ENCODE measurements at regions not wholly inside any gene's neighbourhood (a gene's known extent, or its start where the extent isn't known, plus 50 kb on each side); places are given as distances from the start of the nearest gene placed in this dataset.
A peak's percentile ranks its signal among the peaks of the same experiment; 100 is the strongest.

GRCh38 chr10:29117781-29118180 lies 171.1 kb upstream of the LYZL1 start:
- no peak for DNase-seq (ENCODE audit: low spot score)

- peak; percentile 31 for DNase-seq (ENCODE audit: low spot score)
Measured at GRCh38 chr10:29119374-29119773, 169.5 kb upstream of the LYZL1 start.

- no peak for DNase-seq (ENCODE audit: low spot score)
Measured at GRCh38 chr10:29120216-29120615, 168.7 kb upstream of the LYZL1 start.

GRCh38 chr10:29124864-29125263 lies 164.0 kb upstream of the LYZL1 start:
- no peak for DNase-seq (ENCODE audit: low spot score)

GRCh38 chr10:29127037-29127700 lies 161.7 kb upstream of the LYZL1 start:
- DNase-seq (ENCODE audit: low spot score) = no peak

- no peak for DNase-seq (ENCODE audit: low spot score)
Measured at GRCh38 chr10:29127731-29128130, 161.1 kb upstream of the LYZL1 start.

- peak; percentile 13 for DNase-seq (ENCODE audit: low spot score)
Measured at GRCh38 chr10:29130190-29130673, 158.6 kb upstream of the LYZL1 start.

- DNase-seq (ENCODE audit: low spot score) = peak; percentile 60
Measured at GRCh38 chr10:29131952-29132547, 156.8 kb upstream of the LYZL1 start.

- peak; percentile 26 for DNase-seq (ENCODE audit: low spot score)
Measured at GRCh38 chr10:29132551-29133111, 156.2 kb upstream of the LYZL1 start.

GRCh38 chr10:29135337-29135736 lies 153.5 kb upstream of the LYZL1 start:
- DNase-seq (ENCODE audit: low spot score) = no peak

- DNase-seq (ENCODE audit: low spot score) = no peak
Measured at GRCh38 chr10:29136411-29136810, 152.5 kb upstream of the LYZL1 start.

- DNase-seq (ENCODE audit: low spot score) = no peak
Measured at GRCh38 chr10:29140151-29140550, 148.7 kb upstream of the LYZL1 start.

GRCh38 chr10:29140991-29141390 lies 147.9 kb upstream of the LYZL1 start:
- no peak for DNase-seq (ENCODE audit: low spot score)

GRCh38 chr10:29141761-29142160 lies 147.1 kb upstream of the LYZL1 start:
- DNase-seq (ENCODE audit: low spot score) = no peak

- peak; percentile 21 for DNase-seq (ENCODE audit: low spot score)
Measured at GRCh38 chr10:29142516-29143314, 146.2 kb upstream of the LYZL1 start.

GRCh38 chr10:29144126-29144525 lies 144.7 kb upstream of the LYZL1 start:
- DNase-seq (ENCODE audit: low spot score) = no peak

GRCh38 chr10:29146311-29147100 lies 142.4 kb upstream of the LYZL1 start:
- no peak for DNase-seq (ENCODE audit: low spot score)

- DNase-seq (ENCODE audit: low spot score) = no peak
Measured at GRCh38 chr10:29150010-29150409, 138.9 kb upstream of the LYZL1 start.

GRCh38 chr10:29151005-29151404 lies 137.9 kb upstream of the LYZL1 start:
- no peak for DNase-seq (ENCODE audit: low spot score)

GRCh38 chr10:29157321-29157720 lies 131.5 kb upstream of the LYZL1 start:
- DNase-seq (ENCODE audit: low spot score) = no peak

- no peak for DNase-seq (ENCODE audit: low spot score)
Measured at GRCh38 chr10:29158066-29158465, 130.8 kb upstream of the LYZL1 start.

- no peak for DNase-seq (ENCODE audit: low spot score)
Measured at GRCh38 chr10:29160150-29160617, 128.7 kb upstream of the LYZL1 start.

Measured in hematopoietic multipotent progenitor cell treated with erythropoietin and hydrocortisone succinate and interleukin-3 and kit ligand, for 17 days (in vitro differentiated cells).